Panc1 (cell line): ENCODE measurements at regions not wholly inside any gene's neighbourhood (a gene's known extent, or its start where the extent isn't known, plus 50 kb on each side); places are given as distances from the start of the nearest gene placed in this dataset.

Experiments used
- CTCF ChIP-seq: fragments of 450-650 bp; IDR thresholded peaks from 2 replicates; pipeline ENCODE4 v1.5.1; 2017; ENCODE audit warnings: mild to moderate bottlenecking
- POLR2AphosphoS5 ChIP-seq: IDR thresholded peaks from 2 replicates; pipeline ENCODE4 v1.6.1; 2012; ENCODE audit warnings: mild to moderate bottlenecking, low read depth, low read length, moderate library complexity
- REST ChIP-seq, 2 experiments: IDR thresholded peaks; 2 replicates each; pipeline ENCODE4 v1.6.1; 2011 to 2012; ENCODE audit warnings: low read depth in 2 of 2, control low read depth in 1 of 2, low read length in 1 of 2, mild to moderate bottlenecking in 1 of 2, moderate library complexity in 1 of 2; ENCODE audit not compliant: insufficient read depth in 1 of 2
- TCF7L2 ChIP-seq: IDR thresholded peaks from 2 replicates; pipeline ENCODE4 v1.6.1; 2011; ENCODE audit warnings: mild to moderate bottlenecking, low read depth, low read length, inconsistent platforms

- TF ChIP-seq CTCF, result no peak
- TF ChIP-seq POLR2AphosphoS5, result no peak
- TF ChIP-seq REST (IDR thresholded peaks at IDR 0.05; ENCODE audit: insufficient read depth in 1 of 2, low read depth in 2 of 2, low read length in 1 of 2), result no peak
- TF ChIP-seq TCF7L2, result no peak
These were observed 123.9 kb upstream of the PUM3 start for GRCh38 chr9:2967766-2968165.
